IMR-90 (cell line): ENCODE measurements at regions not wholly inside any gene's neighbourhood (a gene's known extent, or its start where the extent isn't known, plus 50 kb on each side); places are given as distances from the start of the nearest gene placed in this dataset.

ENCODE experiments used
- ATAC-seq: fragments of 200-7000 bp; cut with Tn5 transposase; 2 replicates; pipeline ENCODE4 v1.9.1; 2020; ENCODE audit warnings: low read depth, mild to moderate bottlenecking, moderate library complexity
- BruUV-seq: library from RNA; stranded (reverse); fragments of 400-500 nt; replicated peaks from 2 replicates; lab custom pipeline; 2021; lab: Mats Ljungman, UMichigan
- CTCF ChIA-PET: fragments of 300-600 bp; formaldehyde crosslinking; extraction: SDS; loops from one replicate; lab custom pipeline; 2021; ENCODE audit warnings: antibody characterized with exemption; lab: Yijun Ruan, JAX
- POLR2A ChIA-PET: fragments of 300-600 bp; sonication (Branson Sonifier 250); formaldehyde crosslinking; loops from one replicate; lab custom pipeline; 2022; ENCODE audit warnings: antibody characterized with exemption; ENCODE audit not compliant: unreplicated experiment; lab: Charles Lee
- DNase-seq: peaks from one replicate; pipeline ENCODE4 v3.0.0; 2013
- H2AFZ ChIP-seq: replicated peaks from 2 replicates; pipeline ENCODE3; 2013; ENCODE audit warnings: low read length, mild to moderate bottlenecking; ENCODE audit not compliant: poor library complexity
- H2AK5ac ChIP-seq: 2 replicates; pipeline ENCODE4 v1.6.1; 2013; ENCODE audit warnings: low read depth, low read length, inconsistent platforms
- H2AK9ac ChIP-seq: replicated peaks from 2 replicates; pipeline ENCODE3; 2013; ENCODE audit warnings: mild to moderate bottlenecking, low read depth, low read length, moderate library complexity; ENCODE audit not compliant: poor library complexity
- H2BK120ac ChIP-seq: 2 replicates; pipeline ENCODE4 v1.6.1; 2013; ENCODE audit warnings: low read depth, low read length, inconsistent platforms
- H2BK15ac ChIP-seq: 3 replicates; pipeline ENCODE4 v1.6.1; 2013; ENCODE audit warnings: low read depth, low read length, inconsistent platforms
- H2BK20ac ChIP-seq: 2 replicates; pipeline ENCODE4 v1.6.1; 2013; ENCODE audit warnings: low read depth, mild to moderate bottlenecking, inconsistent platforms, low read length, moderate library complexity
- H2BK5ac ChIP-seq: 2 replicates; pipeline ENCODE4 v1.6.1; 2013; ENCODE audit warnings: mild to moderate bottlenecking, low read depth, low read length, inconsistent platforms; ENCODE audit not compliant: poor library complexity, severe bottlenecking
- H3K14ac ChIP-seq: replicated peaks from 2 replicates; pipeline ENCODE4 v1.6.1; 2013; ENCODE audit warnings: low read depth, low read length, inconsistent platforms
- H3K18ac ChIP-seq: 2 replicates; pipeline ENCODE4 v1.6.1; 2013; ENCODE audit warnings: low read depth, low read length, control low read depth
- H3K23ac ChIP-seq: 2 replicates; pipeline ENCODE4 v1.6.1; 2013; ENCODE audit warnings: low read depth, low read length, inconsistent platforms
- H3K27ac ChIP-seq: 2 replicates; pipeline ENCODE4 v1.5.1; 2013; ENCODE audit warnings: mild to moderate bottlenecking, control low read depth, low read length; ENCODE audit not compliant: insufficient read depth
- H3K27me3 ChIP-seq: 2 replicates; pipeline ENCODE4 v1.6.1; 2013; ENCODE audit warnings: low read length; ENCODE audit not compliant: control insufficient read depth, insufficient read depth
- H3K36me3 ChIP-seq: 2 replicates; pipeline ENCODE4 v1.6.1; 2013; ENCODE audit warnings: low read length, mixed read lengths; ENCODE audit not compliant: control insufficient read depth, insufficient read depth
- H3K4ac ChIP-seq: 2 replicates; pipeline ENCODE4 v1.6.1; 2013; ENCODE audit warnings: low read depth, low read length, inconsistent platforms
- H3K4me1 ChIP-seq: 2 replicates; pipeline ENCODE4 v1.6.1; 2013; ENCODE audit warnings: low read length, mixed read lengths; ENCODE audit not compliant: control insufficient read depth, insufficient read depth
- H3K4me2 ChIP-seq: 2 replicates; pipeline ENCODE4 v1.6.1; 2013; ENCODE audit warnings: low read depth, mild to moderate bottlenecking, control low read depth, low read length, moderate library complexity
- H3K4me3 ChIP-seq: 2 replicates; pipeline ENCODE4 v1.5.1; 2013; ENCODE audit warnings: low read depth, mild to moderate bottlenecking, control low read depth, low read length, moderate library complexity; ENCODE audit not compliant: insufficient read depth
- H3K56ac ChIP-seq: 2 replicates; pipeline ENCODE4 v1.6.1; 2013; ENCODE audit warnings: low read length, inconsistent platforms; ENCODE audit not compliant: insufficient read depth; ENCODE audit errors: extremely low read depth
- H3K79me1 ChIP-seq, 2 experiments: 2 replicates each; pipeline ENCODE4 v1.6.1; 2013; ENCODE audit warnings: low read length in 2 of 2, inconsistent platforms in 1 of 2, low read depth in 1 of 2
- H3K9ac ChIP-seq: 2 replicates; pipeline ENCODE4 v1.6.1; 2013; ENCODE audit warnings: low read depth, low read length, control low read depth
- H3K9me1 ChIP-seq: 2 replicates; pipeline ENCODE4 v1.6.1; 2013; ENCODE audit warnings: low read length, inconsistent platforms; ENCODE audit not compliant: insufficient read depth
- H3K9me3 ChIP-seq: 2 replicates; pipeline ENCODE4 v1.6.1; 2013; ENCODE audit warnings: low read length; ENCODE audit not compliant: control insufficient read depth, insufficient read depth
- H4K20me1 ChIP-seq: 2 replicates; pipeline ENCODE4 v1.6.1; 2013; ENCODE audit warnings: low read length, inconsistent platforms; ENCODE audit not compliant: insufficient read depth
- H4K5ac ChIP-seq: 2 replicates; pipeline ENCODE4 v1.6.1; 2013; ENCODE audit warnings: mild to moderate bottlenecking, low read depth, low read length, control low read depth
- H4K8ac ChIP-seq, 2 experiments: 2 replicates each; pipeline ENCODE4 v1.6.1; 2013; ENCODE audit warnings: low read depth in 2 of 2, low read length in 2 of 2, control low read depth in 1 of 2, inconsistent platforms in 1 of 2
- H4K91ac ChIP-seq: 2 replicates; pipeline ENCODE4 v1.6.1; 2013; ENCODE audit warnings: low read depth, low read length, inconsistent platforms; ENCODE audit not compliant: insufficient read depth
- BHLHE40 ChIP-seq: fragments of 150-350 bp; IDR thresholded peaks from 2 replicates; pipeline ENCODE4 v1.6.1; 2016; ENCODE audit warnings: mild to moderate bottlenecking, low read depth, low read length
- MAFK ChIP-seq: IDR thresholded peaks from 2 replicates; pipeline ENCODE4 v1.6.1; 2012; ENCODE audit warnings: low read depth, low read length, improper control_type of control experiment
- MAZ ChIP-seq: IDR thresholded peaks from 2 replicates; pipeline ENCODE4 v1.6.1; 2012; ENCODE audit warnings: low read depth, mild to moderate bottlenecking, low read length, improper control_type of control experiment, moderate library complexity, borderline replicate concordance
- WGBS, 2 experiments: methylation state at CpG; one replicate each; pipeline versions ENCODE4 v1.1.5 to v1.1.7; 2013; ENCODE audit warnings: missing lambda C conversion rate in 2 of 2; ENCODE audit not compliant: insufficient read length in 1 of 2; ENCODE audit errors: extremely low coverage in 2 of 2; 5-methylcytosine and 5-hydroxymethylcytosine counted together
- dilution Hi-C: fragments of 300-500 bp; cut with HindIII; formaldehyde crosslinking; loops from one replicate; pipeline ENCODE4 v1.14.3; 2018; ENCODE audit warnings: low sequenced_read_pairs; ENCODE audit not compliant: unreplicated experiment
- in situ Hi-C: fragments of 300-500 bp; cut with MboI; formaldehyde crosslinking; loops from 3 replicates; pipeline ENCODE4 v1.14.3; 2019; ENCODE audit warnings: low sequenced_read_pairs, inconsistent platforms, mixed read lengths
- intact Hi-C: fragments of 100-400 bp; cut with micrococcal nuclease; formaldehyde crosslinking; loops from 2 replicates; pipeline ENCODE4 v1.10.0; 2022

DNA sequence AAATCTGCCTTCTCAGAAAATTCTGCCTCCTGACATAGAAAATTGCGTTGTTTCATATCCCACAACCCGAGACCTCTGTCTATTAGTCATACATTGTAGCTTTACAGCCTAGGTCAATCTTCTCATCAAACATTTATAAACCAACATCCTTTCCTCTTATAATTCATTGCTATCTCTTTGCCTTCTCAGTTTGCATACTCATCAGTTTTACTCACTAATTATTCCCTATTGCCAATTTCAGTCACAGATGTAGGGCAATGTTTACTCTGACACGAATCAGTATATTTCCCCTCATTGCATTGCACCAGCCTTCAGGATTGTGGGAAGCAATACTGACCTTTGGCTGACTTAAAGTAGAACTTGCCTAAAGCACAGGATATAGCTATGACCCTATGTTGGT lies 247.2 kb downstream of the CEMIP2 start:
- no peak overlapping the region for H3K4ac ChIP-seq
- 0 out of 2 replicates have a peak, but pooled peaks have one; percentile 11 for TF ChIP-seq MAFK
- TF ChIP-seq MAZ = no peak
- no peak for TF ChIP-seq BHLHE40
- no TSS peak for BruUV-seq

More for the DNA sequence above, 247.2 kb downstream of the CEMIP2 start:
- Histone ChIP-seq H2BK120ac (no peak overlapping the region), H4K5ac (no peak overlapping the region), H2BK5ac (no peak overlapping the region), H3K23ac (no peak overlapping the region), H3K27ac (no peak overlapping the region), H3K9ac (no peak overlapping the region), H2AK9ac (no peak overlapping the region), H3K27me3 (no peaks in the 10 kb centered on the region), H4K8ac (no peak overlapping the region), H3K18ac (no peak overlapping the region), H3K4me3 (no peak overlapping the region), H3K36me3 (no peaks in the 10 kb centered on the region), H3K4me2 (no peak overlapping the region), H3K79me1 (no peaks in the 10 kb centered on the region), H4K20me1 (no peaks in the 10 kb centered on the region), H3K4me1 (no peaks in the 10 kb centered on the region), H3K14ac (no peak overlapping the region), H2BK20ac (no peak overlapping the region), H2BK15ac (no peak overlapping the region), H3K56ac (no peak overlapping the region), H2AK5ac (no peak overlapping the region), H3K9me1 (no peaks in the 10 kb centered on the region), H2AFZ (no peak overlapping the region), H4K91ac (no peak overlapping the region), H3K9me3 (no peaks in the 10 kb centered on the region)
- CTCF ChIA-PET = no interaction called here
- POLR2A ChIA-PET = no interaction called here
- in situ Hi-C loops = no loop called here
- dilution Hi-C loops = no loop called here
- intact Hi-C loops = loop anchor here (10.0 kb wide), 1 partner anchor 64 kb away; no protein-coding TSS in a partner anchor
- ATAC-seq (no peak), DNase-seq (no peak)
- 56% methylated on average over 2 of the region's 3 CpGs; no CpG with 5 or more reads in 1 of the 2 experiments for WGBS, 2 experiments
